Mammary epithelial cell (primary cell): ENCODE measurements at regions not wholly inside any gene's neighbourhood (a gene's known extent, or its start where the extent isn't known, plus 50 kb on each side); places are given as distances from the start of the nearest gene placed in this dataset.

Source experiments
- CTCF ChIP-seq, 2 donors: IDR thresholded peaks in 1 of 2; conservative IDR thresholded peaks in 1 of 2; 2 replicates each; pipeline ENCODE4 v1.5.1; 2011 to 2012; ENCODE audit warnings: inconsistent platforms in 2 of 2, low read length in 2 of 2, mild to moderate bottlenecking in 2 of 2, control low read depth in 1 of 2, low read depth in 1 of 2; ENCODE audit not compliant: insufficient read depth in 1 of 2; ENCODE audit errors: extremely low read depth in 1 of 2
- EZH2 ChIP-seq: IDR thresholded peaks from 2 replicates; pipeline ENCODE4 v1.6.1; 2012; ENCODE audit warnings: low read length, inconsistent platforms, borderline replicate concordance

GRCh38 chr13:65965501-65965900 is 1264.6 kb downstream of the PCDH9 start:
- TF ChIP-seq CTCF (conservative IDR thresholded peaks at IDR 0.05 in 1 of 2, IDR thresholded peaks at IDR 0.05 in 1 of 2; ENCODE audit: extremely low read depth in 1 of 2, insufficient read depth in 1 of 2, low read depth in 1 of 2, low read length in 2 of 2) (no peak), EZH2 (no peak)
